ENCODE measurements at regions not wholly inside any gene's neighbourhood (a gene's known extent, or its start where the extent isn't known, plus 50 kb on each side); places are given as distances from the start of the nearest gene placed in this dataset.

DNA sequence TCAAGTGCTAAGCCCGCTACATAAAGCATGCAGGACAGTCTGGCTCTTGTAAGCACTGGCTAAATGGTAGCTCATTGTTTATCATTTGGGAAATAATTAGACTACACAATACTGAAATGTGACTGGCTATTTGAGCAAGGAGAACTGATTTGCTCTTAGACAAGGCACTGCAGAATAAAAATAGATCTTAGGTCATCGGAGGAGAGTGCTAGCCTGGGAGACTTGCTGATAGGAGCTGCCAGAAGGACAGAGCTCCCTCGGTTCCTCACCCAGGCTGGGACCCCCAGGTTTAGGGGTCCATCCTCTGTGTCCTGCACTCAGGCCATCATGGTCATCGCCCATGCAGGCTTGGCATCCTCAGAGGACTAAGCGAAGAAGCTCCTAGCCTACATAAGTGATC lies 184.4 kb upstream of the NCAM1 start:
- Histone ChIP-seq H4K91ac (ENCODE audit: insufficient read depth, low read depth, low read length) (no peak overlapping the region), H2BK5ac (ENCODE audit: low read depth, low read length, poor library complexity, severe bottlenecking) (no peak overlapping the region), H3K9me3 (ENCODE audit: control insufficient read depth, insufficient read depth, low read length) (no peaks in the 10 kb centered on the region), H4K8ac (ENCODE audit: low read depth in 2 of 2, low read length in 2 of 2) (no peak overlapping the region), H4K20me1 (ENCODE audit: insufficient read depth, low read length) (no peaks in the 10 kb centered on the region), H3K27me3 (ENCODE audit: control insufficient read depth, insufficient read depth, low read length) (no peaks in the 10 kb centered on the region), H3K18ac (ENCODE audit: low read depth, low read length) (no peak overlapping the region), H2AK5ac (ENCODE audit: low read depth, low read length) (no peak overlapping the region), H3K36me3 (ENCODE audit: control insufficient read depth, insufficient read depth, low read length) (no peaks in the 10 kb centered on the region), H4K5ac (ENCODE audit: low read depth, low read length) (no peak overlapping the region), H3K56ac (ENCODE audit: extremely low read depth, insufficient read depth, low read length) (no peak overlapping the region), H3K79me1 (ENCODE audit: low read depth in 1 of 2, low read length in 2 of 2) (no peaks in the 10 kb centered on the region), H2AFZ (replicated peaks; ENCODE audit: low read length, poor library complexity) (no peak overlapping the region), H2BK15ac (ENCODE audit: low read depth, low read length) (no peak overlapping the region), H3K9ac (ENCODE audit: low read depth, low read length) (no peak overlapping the region), H3K4me2 (ENCODE audit: low read depth, low read length) (no peak overlapping the region), H3K4ac (ENCODE audit: low read depth, low read length) (no peak overlapping the region), H2BK20ac (ENCODE audit: low read depth, low read length) (no peak overlapping the region), H3K23ac (ENCODE audit: low read depth, low read length) (no peak overlapping the region), H3K27ac (ENCODE audit: insufficient read depth, low read length) (no peak overlapping the region), H3K4me1 (ENCODE audit: control insufficient read depth, insufficient read depth, low read length) (no peaks in the 10 kb centered on the region), H3K14ac (replicated peaks; ENCODE audit: low read depth, low read length) (no peak overlapping the region), H2BK120ac (ENCODE audit: low read depth, low read length) (no peak overlapping the region), H3K4me3 (ENCODE audit: insufficient read depth, low read depth, low read length) (no peak overlapping the region), H3K9me1 (ENCODE audit: insufficient read depth, low read length) (no peaks in the 10 kb centered on the region), H2AK9ac (replicated peaks; ENCODE audit: low read depth, low read length, poor library complexity) (no peak overlapping the region)
- dilution Hi-C loops (cut with HindIII; ENCODE audit: low sequenced_read_pairs, unreplicated experiment), result no loop called here
- ATAC-seq (ENCODE audit: low read depth) (no peak), DNase-seq (no peak)
- no TSS peak for BruUV-seq (replicated peaks)
- in situ Hi-C loops (cut with MboI; ENCODE audit: low sequenced_read_pairs), result no loop called here
- ChIA-PET POLR2A (ENCODE audit: unreplicated experiment) (interaction anchor here (0.6 kb wide), 1 partner anchor 519 kb away, joined by 3 read pairs; no protein-coding TSS in a partner anchor), CTCF (no interaction called here)
- intact Hi-C loops (cut with micrococcal nuclease), result no loop called here
- 45% methylated on average over 2 of the region's 5 CpGs; no CpG with 5 or more reads in 1 of the 2 experiments for WGBS, 2 experiments (ENCODE audit: extremely low coverage in 2 of 2, insufficient read length in 1 of 2)
- TF ChIP-seq RFX5 (IDR thresholded peaks at IDR 0.05; ENCODE audit: low read depth, low read length), result no peak
- TF ChIP-seq NFE2L2 (IDR thresholded peaks at IDR 0.05; ENCODE audit: low read depth, low read length), result no peak
- TF ChIP-seq, protein P1, sequence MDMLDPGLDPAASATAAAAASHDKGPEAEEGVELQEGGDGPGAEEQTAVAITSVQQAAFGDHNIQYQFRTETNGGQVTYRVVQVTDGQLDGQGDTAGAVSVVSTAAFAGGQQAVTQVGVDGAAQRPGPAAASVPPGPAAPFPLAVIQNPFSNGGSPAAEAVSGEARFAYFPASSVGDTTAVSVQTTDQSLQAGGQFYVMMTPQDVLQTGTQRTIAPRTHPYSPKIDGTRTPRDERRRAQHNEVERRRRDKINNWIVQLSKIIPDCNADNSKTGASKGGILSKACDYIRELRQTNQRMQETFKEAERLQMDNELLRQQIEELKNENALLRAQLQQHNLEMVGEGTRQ (IDR thresholded peaks at IDR 0.05; ENCODE audit: low read depth, low read length), result no peak
- TF ChIP-seq SMC3 (IDR thresholded peaks at IDR 0.05; ENCODE audit: low read depth, low read length), result no peak
- no peak for TF ChIP-seq FOS (IDR thresholded peaks at IDR 0.05; ENCODE audit: low read depth, low read length)
- TF ChIP-seq CHD1 (IDR thresholded peaks at IDR 0.05; ENCODE audit: low read depth, low read length), result no peak
- no peak for TF ChIP-seq MAZ (IDR thresholded peaks at IDR 0.05; ENCODE audit: borderline replicate concordance, low read depth, low read length)
- no peak for TF ChIP-seq MXI1 (IDR thresholded peaks at IDR 0.05; ENCODE audit: borderline replicate concordance, low read depth, low read length)
- TF ChIP-seq, protein P2, sequence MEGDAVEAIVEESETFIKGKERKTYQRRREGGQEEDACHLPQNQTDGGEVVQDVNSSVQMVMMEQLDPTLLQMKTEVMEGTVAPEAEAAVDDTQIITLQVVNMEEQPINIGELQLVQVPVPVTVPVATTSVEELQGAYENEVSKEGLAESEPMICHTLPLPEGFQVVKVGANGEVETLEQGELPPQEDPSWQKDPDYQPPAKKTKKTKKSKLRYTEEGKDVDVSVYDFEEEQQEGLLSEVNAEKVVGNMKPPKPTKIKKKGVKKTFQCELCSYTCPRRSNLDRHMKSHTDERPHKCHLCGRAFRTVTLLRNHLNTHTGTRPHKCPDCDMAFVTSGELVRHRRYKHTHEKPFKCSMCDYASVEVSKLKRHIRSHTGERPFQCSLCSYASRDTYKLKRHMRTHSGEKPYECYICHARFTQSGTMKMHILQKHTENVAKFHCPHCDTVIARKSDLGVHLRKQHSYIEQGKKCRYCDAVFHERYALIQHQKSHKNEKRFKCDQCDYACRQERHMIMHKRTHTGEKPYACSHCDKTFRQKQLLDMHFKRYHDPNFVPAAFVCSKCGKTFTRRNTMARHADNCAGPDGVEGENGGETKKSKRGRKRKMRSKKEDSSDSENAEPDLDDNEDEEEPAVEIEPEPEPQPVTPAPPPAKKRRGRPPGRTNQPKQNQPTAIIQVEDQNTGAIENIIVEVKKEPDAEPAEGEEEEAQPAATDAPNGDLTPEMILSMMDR (conservative IDR thresholded peaks at IDR 0.05; ENCODE audit: low read depth, low read length), result no peak
- TF ChIP-seq CEBPB (IDR thresholded peaks at IDR 0.05; ENCODE audit: low read depth, low read length), result no peak
- no peak for TF ChIP-seq POLR2A (IDR thresholded peaks at IDR 0.05; ENCODE audit: low read depth, low read length)
- TF ChIP-seq BHLHE40 (IDR thresholded peaks at IDR 0.05; ENCODE audit: low read depth, low read length), result no peak
- no peak for TF ChIP-seq ELK1 (IDR thresholded peaks at IDR 0.05; ENCODE audit: borderline replicate concordance, low read depth, low read length)
- no peak for TF ChIP-seq RCOR1 (IDR thresholded peaks at IDR 0.05; ENCODE audit: insufficient replicate concordance, low read length)
- TF ChIP-seq RAD21 (IDR thresholded peaks at IDR 0.05; ENCODE audit: low read length), result no peak
- TF ChIP-seq MAFK (IDR thresholded peaks at IDR 0.05; ENCODE audit: low read depth, low read length), result no peak
